ENCODE measurements at regions not wholly inside any gene's neighbourhood (a gene's known extent, or its start where the extent isn't known, plus 50 kb on each side); places are given as distances from the start of the nearest gene placed in this dataset.

GRCh38 chr12:100675432-100675831 lies 101.9 kb downstream of the GAS2L3 start:
- no peak overlapping the region for H3K4me3 ChIP-seq
- no peak overlapping the region for H3K9ac ChIP-seq (ENCODE audit: insufficient read length)
- H3K9me3 ChIP-seq (ENCODE audit: low read depth, low read length): no peaks in the 10 kb centered on the region
- H3K36me3 ChIP-seq (ENCODE audit: insufficient read depth, low read length): no peaks in the 10 kb centered on the region
- no peak for TF ChIP-seq FOXP2 (optimal IDR thresholded peaks at IDR 0.05; ENCODE audit: control extremely low read depth, extremely low read length, insufficient read depth)
- no peak for TF ChIP-seq POLR2AphosphoS5 (IDR thresholded peaks at IDR 0.05; ENCODE audit: borderline replicate concordance, low read depth, low read length)
- no peak for TF ChIP-seq EZH2 (IDR thresholded peaks at IDR 0.05)
- H3K27ac ChIP-seq: no peak overlapping the region
- peak; percentile 42 for DNase-seq (ENCODE audit: low read depth, low spot score)

DNA sequence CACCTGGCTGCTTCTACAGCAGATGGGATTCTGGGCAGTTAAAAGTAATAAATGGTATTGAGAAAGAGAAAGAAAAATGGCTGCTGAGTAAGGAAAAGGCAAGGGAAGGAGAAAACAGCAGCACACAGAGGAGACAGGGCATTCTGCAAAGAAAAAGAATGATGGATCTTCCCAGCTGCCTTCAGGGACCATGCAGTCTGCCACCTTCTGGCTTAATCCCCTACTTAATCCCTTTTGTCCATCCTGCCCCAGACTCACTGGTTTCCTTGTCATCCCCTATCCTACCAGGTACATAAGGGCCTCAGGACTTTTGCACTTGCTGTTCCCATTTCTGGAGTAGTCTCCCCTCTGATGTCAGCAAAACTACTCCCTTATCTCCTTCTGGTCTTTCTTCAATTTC lies 107.6 kb downstream of the GAS2L3 start:
- no peak for DNase-seq (ENCODE audit: low read depth, low spot score)
- Histone ChIP-seq H3K27ac (no peak overlapping the region), H3K9ac (ENCODE audit: insufficient read length) (no peak overlapping the region), H3K9me3 (ENCODE audit: low read depth, low read length) (0 out of 2 replicates have a peak, but pooled peaks cover 2% of the 10 kb centered on the region), H3K4me3 (no peak overlapping the region), H3K36me3 (ENCODE audit: insufficient read depth, low read length) (no peaks in the 10 kb centered on the region)
- TF ChIP-seq FOXP2 (optimal IDR thresholded peaks at IDR 0.05; ENCODE audit: control extremely low read depth, extremely low read length, insufficient read depth): no peak

DNA sequence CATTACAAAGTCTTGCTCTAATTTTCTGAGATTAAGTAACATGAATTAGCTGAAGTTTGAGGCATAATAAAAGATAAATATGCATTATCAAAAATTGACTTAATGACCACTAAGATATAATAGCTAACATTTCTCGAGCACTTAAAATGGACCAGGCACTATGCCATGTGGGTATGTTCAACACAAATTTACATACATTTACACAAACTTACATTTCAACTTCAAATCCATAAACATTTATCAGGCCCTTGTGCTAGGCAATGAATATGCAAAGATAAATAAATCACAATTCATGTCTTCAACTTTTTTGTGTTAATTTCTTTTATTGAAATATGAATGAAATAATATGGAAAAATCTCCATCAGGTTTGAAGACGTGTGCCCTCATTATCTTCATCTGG lies 108.7 kb downstream of the GAS2L3 start:
- no peak overlapping the region for H3K27ac ChIP-seq
- no peak overlapping the region for H3K4me3 ChIP-seq
- no peak for DNase-seq (ENCODE audit: low read depth, low spot score)
- 0 out of 2 replicates have a peak, but pooled peaks cover 2% of the 10 kb centered on the region for H3K9me3 ChIP-seq (ENCODE audit: low read depth, low read length)
- no peak overlapping the region for H3K9ac ChIP-seq (ENCODE audit: insufficient read length)
- TF ChIP-seq EZH2 (IDR thresholded peaks at IDR 0.05) (no peak), FOXP2 (optimal IDR thresholded peaks at IDR 0.05; ENCODE audit: control extremely low read depth, extremely low read length, insufficient read depth) (no peak), POLR2AphosphoS5 (IDR thresholded peaks at IDR 0.05; ENCODE audit: borderline replicate concordance, low read depth, low read length) (no peak)
- H3K36me3 ChIP-seq (ENCODE audit: insufficient read depth, low read length): no peaks in the 10 kb centered on the region

DNA sequence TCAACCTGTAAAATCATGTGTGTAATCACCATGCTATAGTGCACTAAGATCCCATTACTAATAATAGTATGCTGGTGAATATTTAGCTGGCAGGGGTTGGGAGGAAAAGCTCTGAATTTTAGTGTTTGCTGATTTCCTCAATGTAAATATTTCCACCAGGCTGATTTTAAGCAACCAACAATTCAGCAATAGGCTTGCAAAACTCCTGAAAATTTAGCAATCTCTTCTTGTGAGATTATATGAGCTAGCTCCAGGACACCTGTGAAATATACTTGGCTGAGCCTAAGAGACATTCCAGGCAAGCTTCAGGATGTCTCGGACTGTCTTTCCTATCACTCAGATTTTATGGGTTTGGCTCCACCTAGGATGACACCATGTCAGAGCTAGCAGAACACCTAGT lies 106.9 kb upstream of the ANO4 start:
- no peak overlapping the region for H3K4me3 ChIP-seq
- TF ChIP-seq POLR2AphosphoS5 (IDR thresholded peaks at IDR 0.05; ENCODE audit: borderline replicate concordance, low read depth, low read length) (no peak), EZH2 (IDR thresholded peaks at IDR 0.05) (no peak), FOXP2 (optimal IDR thresholded peaks at IDR 0.05; ENCODE audit: control extremely low read depth, extremely low read length, insufficient read depth) (no peak)
- no peak for DNase-seq (ENCODE audit: low read depth, low spot score)

DNA sequence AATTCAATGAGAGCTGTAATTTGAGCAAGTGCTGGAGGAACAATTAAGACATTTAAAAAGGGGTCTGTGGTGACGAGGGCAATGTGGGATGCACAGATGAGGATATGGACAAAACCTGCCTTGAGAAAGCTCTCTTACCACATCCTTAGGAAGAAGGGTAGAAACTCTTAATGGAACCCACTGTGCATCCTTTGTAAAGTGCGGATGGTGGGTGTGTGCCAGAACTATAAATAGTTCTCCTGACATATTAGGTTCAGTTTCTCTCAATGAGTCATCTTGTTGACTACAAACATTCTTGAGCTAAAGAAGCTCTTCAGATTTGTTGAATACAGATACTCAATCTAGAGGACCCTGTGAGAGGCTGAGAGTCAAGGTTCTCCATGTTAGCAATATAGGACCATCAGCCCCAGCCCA lies 106.1 kb upstream of the ANO4 start:
- Histone ChIP-seq H3K4me3 (no peak overlapping the region), H3K9ac (ENCODE audit: insufficient read length) (no peak overlapping the region), H3K36me3 (ENCODE audit: insufficient read depth, low read length) (no peaks in the 10 kb centered on the region), H3K27ac (no peak overlapping the region), H3K9me3 (ENCODE audit: low read depth, low read length) (0 out of 2 replicates have a peak, but pooled peaks cover 2% of the 10 kb centered on the region)
- TF ChIP-seq EZH2 (IDR thresholded peaks at IDR 0.05): no peak
- TF ChIP-seq POLR2AphosphoS5 (IDR thresholded peaks at IDR 0.05; ENCODE audit: borderline replicate concordance, low read depth, low read length): no peak
- no peak for TF ChIP-seq FOXP2 (optimal IDR thresholded peaks at IDR 0.05; ENCODE audit: control extremely low read depth, extremely low read length, insufficient read depth)
- DNase-seq (ENCODE audit: low read depth, low spot score): no peak

More for the DNA sequence above, 106.9 kb upstream of the ANO4 start:
- Histone ChIP-seq H3K27ac (no peak overlapping the region), H3K9me3 (ENCODE audit: low read depth, low read length) (0 out of 2 replicates have a peak, but pooled peaks cover 2% of the 10 kb centered on the region), H3K36me3 (ENCODE audit: insufficient read depth, low read length) (no peaks in the 10 kb centered on the region), H3K9ac (ENCODE audit: insufficient read length) (no peak overlapping the region)

- H3K27ac ChIP-seq: no peak overlapping the region
- no peaks in the 10 kb centered on the region for H3K36me3 ChIP-seq (ENCODE audit: insufficient read depth, low read length)
- no peak for TF ChIP-seq FOXP2 (optimal IDR thresholded peaks at IDR 0.05; ENCODE audit: control extremely low read depth, extremely low read length, insufficient read depth)
- TF ChIP-seq EZH2 (IDR thresholded peaks at IDR 0.05): no peak
- TF ChIP-seq POLR2AphosphoS5 (IDR thresholded peaks at IDR 0.05; ENCODE audit: borderline replicate concordance, low read depth, low read length): no peak
- H3K9me3 ChIP-seq (ENCODE audit: low read depth, low read length): no peaks in the 10 kb centered on the region
- DNase-seq (ENCODE audit: low read depth, low spot score): no peak
- H3K9ac ChIP-seq (ENCODE audit: insufficient read length): no peak overlapping the region
- H3K4me3 ChIP-seq: no peak overlapping the region
Measured at GRCh38 chr12:100692502-100692901, 102.1 kb upstream of the ANO4 start.

DNA sequence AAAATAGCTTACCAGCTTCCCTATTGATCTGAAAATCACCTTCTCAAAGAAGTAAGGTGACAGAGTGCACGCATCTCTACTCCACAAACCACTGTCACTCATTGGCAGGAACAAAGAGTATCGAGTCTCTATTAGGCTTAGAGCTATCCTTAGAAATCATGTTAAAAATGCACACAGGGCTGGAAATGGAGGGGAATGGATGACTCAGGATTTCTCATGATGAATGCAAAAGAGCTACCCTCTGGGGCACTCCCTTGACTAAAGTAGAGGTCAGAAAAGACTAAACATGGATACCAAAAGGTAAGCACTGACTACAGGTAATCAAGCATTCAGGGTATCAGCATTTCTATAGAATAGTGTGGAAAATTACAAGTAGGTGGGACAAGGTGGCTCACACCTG lies 96.1 kb upstream of the ANO4 start:
- Histone ChIP-seq H3K4me3 (no peak overlapping the region), H3K9ac (ENCODE audit: insufficient read length) (no peak overlapping the region), H3K9me3 (ENCODE audit: low read depth, low read length) (no peaks in the 10 kb centered on the region), H3K36me3 (ENCODE audit: insufficient read depth, low read length) (no peaks in the 10 kb centered on the region), H3K27ac (no peak overlapping the region)
- DNase-seq (ENCODE audit: low read depth, low spot score): no peak
- TF ChIP-seq EZH2 (IDR thresholded peaks at IDR 0.05): no peak
- no peak for TF ChIP-seq FOXP2 (optimal IDR thresholded peaks at IDR 0.05; ENCODE audit: control extremely low read depth, extremely low read length, insufficient read depth)
- TF ChIP-seq POLR2AphosphoS5 (IDR thresholded peaks at IDR 0.05; ENCODE audit: borderline replicate concordance, low read depth, low read length): no peak

DNA sequence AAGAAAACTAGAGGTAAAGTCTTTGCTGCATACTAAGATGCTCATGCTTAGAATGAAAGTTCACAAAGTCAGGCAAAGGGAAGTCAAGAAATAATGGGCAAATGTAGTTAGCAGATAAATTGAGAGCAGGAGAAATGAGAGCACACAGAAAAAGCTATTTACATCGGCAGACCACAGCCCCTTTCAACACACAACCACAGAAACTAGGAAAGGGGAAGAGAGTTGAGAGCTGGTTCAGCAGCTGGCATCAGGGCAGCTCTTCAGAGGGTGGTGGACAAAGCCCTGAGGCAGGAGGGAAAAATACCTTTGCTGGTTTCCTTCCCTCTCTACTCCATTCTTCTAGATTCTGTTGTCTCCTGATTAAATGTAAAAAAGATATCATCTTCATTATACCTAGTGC lies 95.4 kb upstream of the ANO4 start:
- no peaks in the 10 kb centered on the region for H3K9me3 ChIP-seq (ENCODE audit: low read depth, low read length)
- H3K27ac ChIP-seq: no peak overlapping the region
- no peak overlapping the region for H3K9ac ChIP-seq (ENCODE audit: insufficient read length)
- no peaks in the 10 kb centered on the region for H3K36me3 ChIP-seq (ENCODE audit: insufficient read depth, low read length)
- no peak for DNase-seq (ENCODE audit: low read depth, low spot score)
- H3K4me3 ChIP-seq: no peak overlapping the region
- no peak for TF ChIP-seq POLR2AphosphoS5 (IDR thresholded peaks at IDR 0.05; ENCODE audit: borderline replicate concordance, low read depth, low read length)

- H3K36me3 ChIP-seq (ENCODE audit: insufficient read depth, low read length): no peaks in the 10 kb centered on the region
- TF ChIP-seq EZH2 (IDR thresholded peaks at IDR 0.05) (no peak), FOXP2 (optimal IDR thresholded peaks at IDR 0.05; ENCODE audit: control extremely low read depth, extremely low read length, insufficient read depth) (no peak), POLR2AphosphoS5 (IDR thresholded peaks at IDR 0.05; ENCODE audit: borderline replicate concordance, low read depth, low read length) (no peak)
- no peak for DNase-seq (ENCODE audit: low read depth, low spot score)
- no peak overlapping the region for H3K4me3 ChIP-seq
- no peaks in the 10 kb centered on the region for H3K9me3 ChIP-seq (ENCODE audit: low read depth, low read length)
- H3K9ac ChIP-seq (ENCODE audit: insufficient read length): no peak overlapping the region
- H3K27ac ChIP-seq: no peak overlapping the region
Measured at GRCh38 chr12:100703337-100703736, 91.2 kb upstream of the ANO4 start.

Data from SK-N-MC (cell line).